ENCODE measurements at regions not wholly inside any gene's neighbourhood (a gene's known extent, or its start where the extent isn't known, plus 50 kb on each side); places are given as distances from the start of the nearest gene placed in this dataset.

- ATAC-seq, result no peak
- DNase-seq, result no peak
- peaks cover 4% of the 10 kb centered on the region for H3K9me3 Mint-ChIP-seq
- H3K4me1 Mint-ChIP-seq (ENCODE audit: low read depth), result no peaks in the 10 kb centered on the region
- no peaks in the 10 kb centered on the region for H3K36me3 Mint-ChIP-seq (ENCODE audit: insufficient read depth)
- H3K4me3 Mint-ChIP-seq, result no peak overlapping the region
- H3K27me3 Mint-ChIP-seq (ENCODE audit: low read depth), result no peaks in the 10 kb centered on the region
Observed at GRCh38 chr7:41247143-41247865, 455.6 kb downstream of the INHBA start.

- ATAC-seq (no peak), DNase-seq (no peak)
- no peaks in the 10 kb centered on the region for H3K27me3 Mint-ChIP-seq (ENCODE audit: low read depth)
- H3K9me3 Mint-ChIP-seq, result peaks cover 4% of the 10 kb centered on the region
- no peak overlapping the region for H3K4me3 Mint-ChIP-seq
- H3K4me1 Mint-ChIP-seq (ENCODE audit: low read depth), result no peaks in the 10 kb centered on the region
- H3K36me3 Mint-ChIP-seq (ENCODE audit: insufficient read depth), result no peaks in the 10 kb centered on the region
Observed at GRCh38 chr7:41245916-41246315, 457.0 kb downstream of the INHBA start.

GRCh38 chr7:41244246-41244645 lies 458.6 kb downstream of the INHBA start:
- no peaks in the 10 kb centered on the region for H3K36me3 Mint-ChIP-seq (ENCODE audit: insufficient read depth)
- H3K9me3 Mint-ChIP-seq, result no peaks in the 10 kb centered on the region
- no peaks in the 10 kb centered on the region for H3K4me1 Mint-ChIP-seq (ENCODE audit: low read depth)
- DNase-seq, result no peak
- H3K27me3 Mint-ChIP-seq (ENCODE audit: low read depth), result no peaks in the 10 kb centered on the region
- no peak overlapping the region for H3K4me3 Mint-ChIP-seq
- ATAC-seq, result no peak

GRCh38 chr7:41241641-41242040 lies 461.2 kb downstream of the INHBA start:
- no peaks in the 10 kb centered on the region for H3K27me3 Mint-ChIP-seq (ENCODE audit: low read depth)

GRCh38 chr7:41239596-41239995 lies 463.3 kb downstream of the INHBA start:
- Mint-ChIP-seq H3K27me3 (ENCODE audit: low read depth) (no peaks in the 10 kb centered on the region), H3K36me3 (ENCODE audit: insufficient read depth) (no peaks in the 10 kb centered on the region), H3K4me1 (ENCODE audit: low read depth) (no peaks in the 10 kb centered on the region), H3K4me3 (no peak overlapping the region), H3K9me3 (peaks cover 2% of the 10 kb centered on the region)
- ATAC-seq (no peak), DNase-seq (no peak)

More at GRCh38 chr7:41241641-41242040, 461.2 kb downstream of the INHBA start:
- no peaks in the 10 kb centered on the region for H3K9me3 Mint-ChIP-seq
- no peak overlapping the region for H3K4me3 Mint-ChIP-seq
- no peaks in the 10 kb centered on the region for H3K36me3 Mint-ChIP-seq (ENCODE audit: insufficient read depth)
- H3K4me1 Mint-ChIP-seq (ENCODE audit: low read depth), result no peaks in the 10 kb centered on the region
- no peak for DNase-seq
- ATAC-seq, result no peak

GRCh38 chr7:41238851-41239331 lies 464.0 kb downstream of the INHBA start:
- no peaks in the 10 kb centered on the region for H3K4me1 Mint-ChIP-seq (ENCODE audit: low read depth)
- H3K36me3 Mint-ChIP-seq (ENCODE audit: insufficient read depth), result no peaks in the 10 kb centered on the region
- H3K9me3 Mint-ChIP-seq, result peaks cover 3% of the 10 kb centered on the region
- H3K27me3 Mint-ChIP-seq (ENCODE audit: low read depth), result no peaks in the 10 kb centered on the region
- DNase-seq, result no peak
- no peak overlapping the region for H3K4me3 Mint-ChIP-seq
- ATAC-seq, result no peak

- no peak for ATAC-seq
- H3K36me3 Mint-ChIP-seq (ENCODE audit: insufficient read depth), result no peaks in the 10 kb centered on the region
- H3K9me3 Mint-ChIP-seq, result peaks cover 3% of the 10 kb centered on the region
- H3K27me3 Mint-ChIP-seq (ENCODE audit: low read depth), result no peaks in the 10 kb centered on the region
- DNase-seq, result no peak
- no peak overlapping the region for H3K4me3 Mint-ChIP-seq
- H3K4me1 Mint-ChIP-seq (ENCODE audit: low read depth), result no peaks in the 10 kb centered on the region
Observed at GRCh38 chr7:41237956-41238355, 464.9 kb downstream of the INHBA start.

GRCh38 chr7:41232086-41232485 lies 470.8 kb downstream of the INHBA start:
- H3K4me3 Mint-ChIP-seq, result no peak overlapping the region

GRCh38 chr7:41224063-41224763 lies 478.7 kb downstream of the INHBA start:
- Mint-ChIP-seq H3K9me3 (peaks cover 11% of the 10 kb centered on the region), H3K36me3 (ENCODE audit: insufficient read depth) (no peaks in the 10 kb centered on the region), H3K4me3 (no peak overlapping the region), H3K27me3 (ENCODE audit: low read depth) (no peaks in the 10 kb centered on the region), H3K4me1 (ENCODE audit: low read depth) (no peaks in the 10 kb centered on the region)
- ATAC-seq (no peak), DNase-seq (no peak)

More at GRCh38 chr7:41232086-41232485, 470.8 kb downstream of the INHBA start:
- no peaks in the 10 kb centered on the region for H3K36me3 Mint-ChIP-seq (ENCODE audit: insufficient read depth)
- H3K9me3 Mint-ChIP-seq, result peaks cover 19% of the 10 kb centered on the region
- ATAC-seq (no peak), DNase-seq (no peak)
- H3K4me1 Mint-ChIP-seq (ENCODE audit: low read depth), result no peaks in the 10 kb centered on the region
- H3K27me3 Mint-ChIP-seq (ENCODE audit: low read depth), result no peaks in the 10 kb centered on the region

GRCh38 chr7:41222746-41223145 lies 480.1 kb downstream of the INHBA start:
- peaks cover 8% of the 10 kb centered on the region for H3K9me3 Mint-ChIP-seq
- no peaks in the 10 kb centered on the region for H3K4me1 Mint-ChIP-seq (ENCODE audit: low read depth)
- no peaks in the 10 kb centered on the region for H3K27me3 Mint-ChIP-seq (ENCODE audit: low read depth)
- no peak for DNase-seq
- no peaks in the 10 kb centered on the region for H3K36me3 Mint-ChIP-seq (ENCODE audit: insufficient read depth)
- no peak overlapping the region for H3K4me3 Mint-ChIP-seq
- ATAC-seq, result no peak

- no peaks in the 10 kb centered on the region for H3K27me3 Mint-ChIP-seq (ENCODE audit: low read depth)
- no peaks in the 10 kb centered on the region for H3K36me3 Mint-ChIP-seq (ENCODE audit: insufficient read depth)
- H3K4me3 Mint-ChIP-seq, result no peak overlapping the region
- H3K4me1 Mint-ChIP-seq (ENCODE audit: low read depth), result no peaks in the 10 kb centered on the region
- peaks cover 8% of the 10 kb centered on the region for H3K9me3 Mint-ChIP-seq
- DNase-seq (no peak), ATAC-seq (no peak)
Observed at GRCh38 chr7:41220266-41220665, 482.6 kb downstream of the INHBA start.

- Mint-ChIP-seq H3K27me3 (ENCODE audit: low read depth) (no peaks in the 10 kb centered on the region), H3K36me3 (ENCODE audit: insufficient read depth) (no peaks in the 10 kb centered on the region), H3K4me3 (no peak overlapping the region), H3K9me3 (peaks cover 8% of the 10 kb centered on the region), H3K4me1 (ENCODE audit: low read depth) (no peaks in the 10 kb centered on the region)
- no peak for ATAC-seq
- DNase-seq, result no peak
Observed at GRCh38 chr7:41219276-41219675, 483.6 kb downstream of the INHBA start.

GRCh38 chr7:41217306-41217705 lies 485.6 kb downstream of the INHBA start:
- H3K4me3 Mint-ChIP-seq, result no peak overlapping the region
- H3K27me3 Mint-ChIP-seq (ENCODE audit: low read depth), result no peaks in the 10 kb centered on the region
- H3K4me1 Mint-ChIP-seq (ENCODE audit: low read depth), result no peaks in the 10 kb centered on the region
- no peak for ATAC-seq
- no peak for DNase-seq
- H3K36me3 Mint-ChIP-seq (ENCODE audit: insufficient read depth), result no peaks in the 10 kb centered on the region
- peaks cover 7% of the 10 kb centered on the region for H3K9me3 Mint-ChIP-seq

- Mint-ChIP-seq H3K4me1 (ENCODE audit: low read depth) (no peaks in the 10 kb centered on the region), H3K27me3 (ENCODE audit: low read depth) (no peaks in the 10 kb centered on the region), H3K4me3 (no peak overlapping the region), H3K9me3 (peaks cover 11% of the 10 kb centered on the region), H3K36me3 (ENCODE audit: insufficient read depth) (no peaks in the 10 kb centered on the region)
- DNase-seq (no peak), ATAC-seq (no peak)
Observed at GRCh38 chr7:41207141-41207540, 495.7 kb downstream of the INHBA start.

- no peak for ATAC-seq
Observed at GRCh38 chr7:41206267-41206666, 496.6 kb downstream of the INHBA start.

More at GRCh38 chr7:41206267-41206666, 496.6 kb downstream of the INHBA start:
- H3K36me3 Mint-ChIP-seq (ENCODE audit: insufficient read depth), result no peaks in the 10 kb centered on the region
- H3K4me1 Mint-ChIP-seq (ENCODE audit: low read depth), result no peaks in the 10 kb centered on the region
- peaks cover 7% of the 10 kb centered on the region for H3K9me3 Mint-ChIP-seq
- no peak overlapping the region for H3K4me3 Mint-ChIP-seq
- no peaks in the 10 kb centered on the region for H3K27me3 Mint-ChIP-seq (ENCODE audit: low read depth)
- no peak for DNase-seq

Data from activated T-cell treated with anti-CD3 and anti-CD28 coated beads, Interleukin-2, amount 50 U/mL, for 4 hours (primary cell).